ENCODE measurements at regions not wholly inside any gene's neighbourhood (a gene's known extent, or its start where the extent isn't known, plus 50 kb on each side); places are given as distances from the start of the nearest gene placed in this dataset.

DNA sequence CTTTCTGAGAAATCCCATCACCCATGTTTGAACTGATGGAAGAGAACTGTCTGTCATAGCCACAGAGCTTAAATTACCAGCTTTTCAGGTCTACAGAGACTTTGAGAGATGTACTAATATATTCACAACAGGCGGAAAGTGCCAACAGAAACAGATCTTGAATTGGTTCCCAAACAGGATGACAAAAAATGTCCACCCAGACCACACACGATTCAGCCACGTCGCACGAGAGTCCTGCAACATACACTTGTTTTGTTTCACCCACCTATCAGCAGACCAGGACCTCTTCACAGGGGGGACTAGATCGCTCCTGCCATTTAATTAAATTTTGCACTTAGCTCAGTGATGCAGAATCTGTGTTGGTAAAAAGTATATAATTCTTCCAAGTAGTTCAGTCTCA is 187.1 kb upstream of the CEP162 start:
- DNase-seq, result no peak

DNA sequence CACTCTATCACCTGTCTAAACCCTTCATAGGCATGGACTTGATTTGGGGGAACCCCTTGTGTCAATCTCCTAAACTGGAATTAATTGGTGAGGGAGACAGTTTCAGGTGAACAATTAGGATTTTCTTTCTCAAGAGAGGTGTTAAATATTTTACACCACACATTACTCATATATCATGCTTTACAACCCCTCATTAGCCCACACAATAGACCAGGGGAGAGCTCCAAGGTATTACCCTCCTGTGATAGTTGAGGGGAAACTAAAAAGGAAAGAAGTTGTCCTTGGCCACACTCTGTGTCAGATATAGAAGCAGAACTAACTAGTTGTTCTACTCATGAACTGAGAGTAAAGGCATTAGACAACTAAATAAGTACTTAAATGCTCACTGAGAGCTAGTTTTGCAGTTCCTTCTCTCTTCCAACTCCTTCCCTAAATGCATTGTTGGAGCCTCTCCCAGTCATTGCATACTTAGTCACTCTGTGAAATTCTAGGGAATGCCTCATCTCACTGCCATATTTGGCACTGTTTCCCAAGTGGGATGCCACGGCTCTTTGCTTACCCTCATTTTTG is 183.7 kb upstream of the CEP162 start:
- DNase-seq, result peak; percentile 94

DNA sequence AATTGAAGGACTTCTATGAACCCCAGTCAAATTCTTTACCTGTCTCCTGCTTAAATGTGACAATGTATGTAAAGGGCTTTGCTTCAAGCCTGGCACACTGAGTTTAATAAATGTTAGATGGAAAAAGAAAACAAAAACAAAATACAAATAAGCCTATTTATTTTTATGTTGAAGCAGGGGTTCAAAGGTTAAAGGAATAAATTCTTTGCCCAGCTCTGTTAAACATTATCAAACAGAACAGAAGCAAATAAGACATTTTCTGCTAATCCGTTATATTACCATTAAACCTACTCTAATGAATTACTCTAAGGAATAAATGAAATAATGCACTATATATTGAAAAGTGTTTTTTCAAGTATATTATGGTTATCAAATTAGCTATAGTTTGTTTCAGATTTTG is 182.5 kb upstream of the CEP162 start:
- peak; percentile 20 for DNase-seq

DNA sequence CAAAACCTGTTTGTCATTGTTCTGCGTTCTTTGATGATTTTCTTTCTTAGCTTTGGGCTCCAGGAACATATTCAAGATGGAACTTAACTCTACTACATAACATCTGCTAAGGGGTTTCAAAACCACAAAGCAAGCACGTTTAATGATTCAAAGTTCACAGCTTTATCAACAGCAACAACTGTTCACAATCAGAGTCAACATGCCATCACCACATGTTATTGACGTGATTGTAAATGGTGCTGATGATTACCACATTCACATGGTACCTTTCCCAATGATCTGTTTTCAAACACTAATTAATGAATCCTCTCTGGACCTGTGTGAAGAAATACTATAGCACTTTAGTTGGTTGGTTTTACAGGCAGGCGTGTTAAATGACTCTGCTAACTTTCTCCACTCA is 180.6 kb upstream of the CEP162 start:
- DNase-seq, result peak; percentile 34

DNA sequence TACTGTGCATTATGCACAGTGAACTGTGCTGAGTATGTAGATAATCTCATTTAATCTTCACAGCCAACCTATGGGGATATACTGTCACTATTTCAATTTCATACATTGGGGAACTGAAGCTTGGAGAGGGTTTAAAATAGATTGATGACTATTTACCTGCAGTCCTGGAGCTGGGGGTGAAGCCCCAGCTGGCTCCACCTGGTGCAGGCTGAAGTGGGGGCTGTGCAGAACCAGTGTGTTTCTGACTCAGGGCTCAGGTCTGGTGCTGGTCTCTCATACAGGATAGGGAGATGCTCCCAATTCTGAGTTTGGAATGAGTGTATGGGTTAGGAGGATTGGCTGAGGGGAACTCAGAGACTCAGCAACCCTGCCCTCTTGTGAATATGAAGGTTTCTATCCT is 176.1 kb upstream of the CEP162 start:
- no peak for DNase-seq

DNA sequence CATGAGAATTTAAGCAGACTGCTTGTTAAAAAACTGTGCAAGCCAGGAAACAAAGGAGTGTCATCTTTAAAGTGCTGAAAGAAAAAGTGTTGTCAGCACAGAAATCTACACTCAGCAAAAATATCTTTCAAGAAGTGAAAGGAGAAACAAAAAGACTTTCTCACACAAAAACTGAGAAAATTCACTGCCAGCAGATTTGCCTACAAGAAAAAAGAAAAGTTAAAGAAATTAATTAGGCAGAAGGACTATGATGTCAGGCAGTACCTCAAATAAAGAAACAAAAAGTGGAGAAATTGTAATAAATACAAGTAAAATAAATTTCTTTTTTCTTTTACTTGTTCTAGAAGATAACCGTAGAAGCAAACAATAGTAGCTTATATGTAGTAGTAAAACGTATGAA is 171.6 kb upstream of the CEP162 start:
- no peak for DNase-seq

DNA sequence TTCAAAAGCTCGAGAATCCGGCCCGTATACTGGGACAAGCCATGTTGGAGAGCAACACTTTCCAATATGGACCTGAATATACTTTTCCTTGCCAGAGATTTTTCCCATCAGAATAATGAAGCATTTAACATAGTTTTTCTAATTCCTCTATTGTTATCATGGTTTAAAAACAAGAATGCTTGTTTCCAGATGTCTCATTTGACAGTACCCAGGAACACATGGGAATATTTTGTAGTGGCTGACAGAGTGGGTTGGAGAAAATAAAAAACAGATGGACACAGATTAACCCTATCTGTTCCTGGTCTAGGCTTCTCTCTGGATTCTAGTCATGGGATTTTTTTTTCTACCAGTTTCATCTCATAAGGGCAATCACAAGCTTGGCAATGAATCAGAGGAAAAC is 164.8 kb upstream of the CEP162 start:
- no peak for DNase-seq

DNA sequence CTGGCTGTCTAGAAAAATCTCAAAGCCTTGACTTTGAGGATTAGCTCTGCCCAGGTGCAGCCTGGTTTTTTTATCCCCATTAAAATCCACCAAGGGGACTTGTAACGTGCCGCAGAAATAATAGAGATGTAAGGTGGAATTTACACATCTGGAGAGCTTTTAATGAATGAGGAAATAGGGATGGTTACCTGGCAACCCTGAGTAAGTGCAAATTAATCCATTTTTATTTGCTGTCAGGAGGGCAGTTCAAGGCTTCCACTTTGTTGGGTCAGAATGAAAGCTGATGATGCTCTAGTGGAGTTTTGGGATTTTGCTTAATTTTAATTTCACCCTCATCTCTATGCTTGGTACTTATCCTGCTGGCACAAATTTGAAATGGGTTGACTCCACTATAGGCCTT is 163.4 kb upstream of the CEP162 start:
- DNase-seq, result peak; percentile 82

DNA sequence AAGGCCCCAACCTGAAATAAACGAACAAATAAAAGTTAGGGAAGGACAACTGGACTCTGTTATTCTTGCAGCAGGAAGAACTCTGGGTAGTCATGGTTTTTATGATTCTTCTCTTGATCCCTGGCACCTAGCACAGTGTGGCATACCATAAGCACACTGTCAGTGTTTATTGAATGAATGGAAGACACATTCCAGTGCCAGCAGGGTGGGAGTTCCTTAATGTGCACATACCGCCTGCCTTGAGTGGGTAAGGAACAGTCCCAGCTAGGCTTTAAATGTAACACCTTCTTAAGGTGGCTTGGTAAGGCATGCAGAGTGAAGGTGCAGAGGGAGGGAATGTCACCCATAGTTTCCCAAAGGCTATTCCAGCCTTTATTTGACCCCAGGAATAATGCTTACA is 162.9 kb upstream of the CEP162 start:
- DNase-seq, result peak; percentile 56

DNA sequence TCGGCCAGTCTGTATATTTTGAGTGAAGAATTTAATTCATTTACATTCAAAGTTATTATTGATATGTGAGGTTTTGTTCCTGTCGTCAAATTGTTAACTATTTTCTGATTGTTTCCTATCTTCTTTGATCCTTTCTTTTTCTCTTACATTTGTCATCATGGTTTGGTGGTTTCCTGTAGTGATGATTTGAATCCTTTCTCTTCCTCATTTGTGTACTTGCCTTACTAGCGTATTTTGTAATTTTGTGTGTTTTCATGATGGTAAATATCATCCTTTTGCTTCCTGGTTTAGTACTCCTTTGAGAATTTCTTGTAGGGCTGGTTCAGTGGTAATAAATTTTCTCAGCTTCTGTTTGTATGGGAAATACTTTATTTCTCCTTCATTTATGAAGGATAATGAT is 151.7 kb upstream of the CEP162 start:
- DNase-seq, result no peak

DNA sequence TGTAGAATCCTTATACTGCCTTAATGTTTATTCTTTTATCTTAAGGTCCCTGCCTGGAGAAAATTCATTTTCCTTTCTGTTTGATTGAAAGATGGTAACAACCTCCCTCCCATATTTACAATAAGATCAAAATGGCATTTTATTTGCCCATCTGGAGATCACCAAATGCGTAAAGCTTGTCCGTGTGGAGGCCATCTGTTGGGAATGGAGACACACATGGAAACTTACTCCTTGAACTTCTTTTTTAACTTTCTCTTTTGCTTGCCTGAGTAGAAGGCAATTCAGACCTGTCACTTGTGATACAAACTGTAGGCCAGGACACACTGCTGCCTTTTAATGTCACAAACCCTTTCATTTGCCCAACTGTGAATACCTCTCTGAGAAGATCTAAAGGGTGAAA is 144.8 kb upstream of the CEP162 start:
- no peak for DNase-seq

DNA sequence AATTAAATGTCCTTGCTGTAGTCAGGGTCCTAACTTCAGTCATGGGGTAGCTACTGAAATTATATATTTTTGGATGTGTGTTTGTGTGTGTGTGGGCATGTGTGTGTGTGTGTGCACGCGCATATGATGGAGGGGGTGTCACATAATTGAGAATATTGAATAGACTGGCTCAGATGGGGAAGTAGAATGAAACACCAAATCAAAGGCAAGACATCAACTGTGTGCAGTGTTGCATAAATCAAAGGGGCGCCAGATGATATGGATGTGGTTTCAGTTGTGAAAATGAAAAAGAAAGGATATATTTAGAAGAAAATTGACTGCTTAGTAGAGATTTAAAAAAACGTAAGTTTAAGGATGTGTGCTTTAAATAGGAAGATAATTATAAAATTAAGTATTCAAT is 144.2 kb upstream of the CEP162 start:
- no peak for DNase-seq

DNA sequence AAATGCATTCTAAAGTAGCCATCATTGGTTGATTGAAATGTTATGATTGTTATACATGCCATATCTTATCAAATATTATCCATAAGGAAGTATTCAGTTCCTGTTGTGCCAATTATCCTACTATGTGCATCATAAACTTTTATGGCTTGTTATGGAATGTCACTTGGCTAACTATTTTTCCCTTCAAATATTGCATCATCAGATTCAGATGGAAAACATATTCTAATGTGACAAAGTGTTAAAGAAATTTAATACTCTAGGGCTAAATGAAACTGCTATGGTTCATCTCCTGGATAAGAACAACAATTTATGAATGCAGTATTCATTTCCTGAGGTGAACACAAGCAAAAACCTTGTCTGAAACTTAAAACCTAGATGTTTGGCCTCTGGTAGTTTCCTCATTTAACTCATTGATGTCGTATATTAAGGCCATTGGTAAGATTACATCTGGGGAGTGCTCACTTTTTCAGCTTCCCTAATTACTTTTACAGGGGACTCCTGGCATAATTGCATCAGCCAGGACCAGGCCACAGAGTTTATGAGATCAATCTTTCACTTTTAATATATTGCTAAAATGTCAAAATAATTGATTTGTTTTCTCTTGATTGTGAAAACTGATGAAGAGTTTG is 134.9 kb upstream of the CEP162 start:
- no peak for DNase-seq

DNA sequence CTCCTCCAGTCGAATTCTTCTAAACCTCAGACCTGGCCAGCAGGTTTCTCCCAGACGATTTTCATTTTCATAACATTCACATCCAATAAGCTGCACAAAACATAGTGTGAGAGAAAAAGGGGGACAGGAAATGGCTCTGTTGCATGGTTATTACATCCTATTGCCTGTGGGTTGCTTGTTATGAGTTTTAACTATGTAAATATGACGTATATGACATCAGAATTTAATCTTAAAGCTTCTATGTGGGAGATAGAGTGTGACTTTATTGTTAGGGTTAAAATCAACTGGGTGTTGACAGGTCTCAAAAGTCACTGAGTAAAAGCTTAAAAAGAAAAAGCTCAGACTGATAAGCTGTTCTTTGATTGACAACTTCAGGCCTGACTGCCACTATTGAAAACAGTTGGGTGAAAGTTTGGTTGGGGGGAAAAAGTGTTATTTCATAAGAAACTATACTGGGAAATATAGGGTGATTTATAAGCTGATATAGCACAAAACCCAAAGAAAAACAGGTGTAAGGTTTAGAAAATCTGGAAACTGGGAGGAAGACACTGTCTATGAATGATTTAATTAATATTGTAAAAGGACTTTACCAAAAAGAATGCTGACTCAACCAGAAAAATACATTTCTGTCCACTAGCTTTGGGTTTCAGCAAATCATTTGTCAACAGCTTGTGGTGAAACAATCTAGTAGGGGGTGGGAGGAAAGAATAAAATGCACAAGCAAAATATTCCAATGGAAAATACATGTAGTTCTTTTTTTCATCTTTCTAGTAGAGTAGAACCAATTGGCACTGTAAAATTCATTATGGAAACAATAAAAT is 134.1 kb upstream of the CEP162 start:
- DNase-seq, result no peak

DNA sequence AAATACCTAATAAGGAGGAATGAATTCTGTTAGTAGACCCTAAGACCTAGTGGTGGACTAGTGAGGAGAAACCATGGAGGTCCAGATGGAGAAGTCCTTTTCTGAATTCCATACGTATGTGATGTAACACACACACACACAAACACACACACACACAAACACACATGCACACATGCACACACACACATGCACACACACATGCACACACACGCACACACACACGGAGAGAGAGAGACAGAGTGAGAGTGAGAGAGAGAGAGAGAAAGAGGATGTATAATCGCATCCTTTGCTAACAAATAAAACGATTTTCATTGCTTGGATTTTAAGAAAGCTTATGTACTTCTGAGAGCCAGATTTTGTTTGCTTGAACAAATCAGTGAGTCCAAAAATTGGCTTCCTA is 132.6 kb upstream of the CEP162 start:
- no peak for DNase-seq

DNA sequence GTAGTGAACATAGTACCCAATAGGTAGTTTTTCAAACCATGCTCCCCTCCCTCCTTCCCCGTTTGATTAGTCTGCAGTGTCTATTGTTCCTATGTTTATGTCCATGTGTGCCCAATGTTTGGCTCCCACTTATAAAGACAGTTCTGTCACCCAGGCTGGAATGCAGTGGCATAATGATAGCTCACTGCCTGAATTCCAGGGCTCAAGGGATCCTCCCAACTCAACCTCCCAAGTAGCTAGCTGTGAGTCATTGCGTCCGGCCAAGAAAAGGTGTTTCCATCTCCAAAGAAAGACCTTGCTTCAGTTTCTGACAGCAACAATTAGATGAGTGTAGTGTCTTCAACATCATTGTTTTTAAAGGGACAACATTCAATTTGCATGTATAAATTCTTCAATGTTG is 131.1 kb upstream of the CEP162 start:
- DNase-seq, result no peak

DNA sequence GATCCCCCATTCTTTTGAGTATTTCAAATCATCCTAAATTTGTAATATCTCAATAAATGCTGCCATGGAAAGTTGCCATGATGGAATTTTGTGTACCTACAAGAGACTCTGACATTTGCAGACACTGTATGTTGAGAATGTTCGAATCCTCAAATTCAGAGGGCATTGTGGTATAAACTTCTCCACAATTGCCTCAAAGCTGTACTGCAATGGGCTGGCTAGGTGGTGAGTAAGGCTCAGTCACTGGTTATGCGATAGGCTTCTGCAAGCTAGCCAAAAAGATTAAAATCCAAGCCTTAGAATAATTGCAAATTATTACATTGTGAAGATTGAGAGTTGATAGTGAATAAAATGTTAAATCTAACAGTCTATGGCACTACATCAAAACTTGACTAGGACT is 130.2 kb upstream of the CEP162 start:
- DNase-seq, result no peak

DNA sequence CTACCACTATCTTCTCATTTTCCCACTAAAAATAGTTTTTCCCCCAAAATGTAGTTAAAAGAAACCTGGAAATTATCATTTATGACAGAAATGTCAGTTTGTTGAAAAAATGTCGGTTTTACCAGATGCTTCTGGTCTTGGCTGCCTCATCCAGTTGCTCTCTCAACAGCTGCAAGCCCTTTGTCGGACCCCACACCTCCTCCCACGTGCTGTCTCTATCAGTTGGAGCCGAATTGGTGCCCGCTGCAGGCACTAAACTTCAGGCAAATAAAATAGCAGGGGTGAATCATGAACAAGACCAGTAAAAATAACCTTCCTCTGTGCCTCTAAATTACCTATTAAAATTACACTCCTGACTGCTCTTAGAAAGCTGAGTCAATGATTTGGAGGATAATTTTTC is 129.5 kb upstream of the CEP162 start:
- no peak for DNase-seq

DNA sequence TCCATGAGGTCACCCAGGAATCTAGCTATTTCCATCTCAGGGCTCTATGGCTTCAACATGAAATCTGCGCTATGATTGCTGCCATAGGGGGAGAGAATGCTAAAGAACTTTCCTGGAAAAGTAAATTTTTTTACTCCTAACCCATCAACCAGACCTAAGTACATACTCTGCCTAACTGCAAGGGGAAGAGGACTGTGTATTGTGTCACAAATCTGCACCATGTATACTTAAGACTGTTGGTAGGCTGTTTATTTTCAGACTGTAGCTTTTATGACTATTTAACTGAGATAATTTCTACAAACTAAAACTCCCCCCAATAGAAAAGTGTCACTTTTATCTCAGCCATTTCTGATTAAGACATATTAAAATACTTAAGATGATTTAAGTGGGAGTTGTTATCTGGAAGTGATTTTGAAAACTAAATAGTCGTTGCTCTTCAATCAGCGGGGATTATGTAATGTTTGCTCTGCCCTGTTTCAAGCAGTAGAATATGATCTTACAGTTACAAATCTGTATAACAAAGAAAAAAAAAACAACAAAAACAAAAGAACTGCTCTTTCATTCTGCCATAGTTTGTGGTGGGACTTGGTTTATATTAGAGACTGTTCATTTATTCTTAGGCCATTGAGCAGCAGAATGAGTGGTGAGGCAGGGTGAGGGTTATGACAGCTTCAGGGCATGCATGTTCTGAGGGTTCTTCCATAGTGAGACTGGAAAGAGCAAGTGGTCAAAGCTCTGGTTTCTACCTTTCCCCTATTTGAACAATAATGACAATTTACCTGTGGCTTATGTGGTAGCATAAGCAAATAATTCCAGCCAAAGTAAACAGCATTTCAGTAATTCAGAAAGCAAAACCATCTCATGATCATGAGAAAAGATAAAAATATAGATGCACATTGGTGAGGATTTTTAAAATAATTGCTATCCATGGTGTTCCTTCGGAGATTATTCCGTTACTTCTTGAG is 126.3 kb upstream of the CEP162 start:
- DNase-seq, result no peak

DNA sequence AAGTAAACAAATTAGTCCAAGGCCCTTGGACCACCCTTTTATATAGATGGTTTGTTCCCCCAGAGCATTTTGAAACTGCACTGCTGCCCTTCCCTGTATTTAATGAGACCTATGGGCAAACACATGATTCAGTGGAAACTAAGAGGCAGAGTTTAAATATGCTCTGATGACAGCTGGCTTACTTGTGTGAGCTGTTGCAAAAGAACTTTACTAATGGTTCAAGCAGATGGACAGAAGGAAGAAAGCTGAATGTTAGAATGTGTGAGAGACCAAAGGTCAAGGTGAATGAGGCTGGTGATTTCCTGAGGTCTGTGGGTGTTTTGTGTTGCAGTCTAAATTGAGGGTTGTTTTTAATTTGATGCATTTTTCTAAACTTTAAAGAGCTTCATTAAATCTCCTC is 123.0 kb upstream of the CEP162 start:
- peak; percentile 71 for DNase-seq

DNA sequence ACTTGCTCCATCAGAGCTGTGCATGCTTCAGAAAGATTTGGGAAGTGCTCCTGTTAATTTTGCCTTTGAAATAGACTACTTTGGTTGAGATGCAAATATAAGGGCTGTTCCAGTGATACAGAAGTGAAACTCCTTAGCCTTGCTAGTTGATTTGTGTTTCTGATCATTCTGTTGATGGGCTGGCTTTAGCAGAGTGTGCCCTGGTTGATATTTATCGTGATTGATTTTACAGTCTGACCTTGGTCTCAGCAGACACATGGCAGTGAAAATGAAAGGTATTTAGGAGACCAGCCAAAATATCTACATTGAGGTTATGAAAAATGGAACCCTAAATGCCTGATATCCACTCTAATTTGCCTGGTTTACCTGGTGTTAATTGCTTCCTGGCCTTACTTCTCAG is 122.1 kb upstream of the CEP162 start:
- no peak for DNase-seq

DNA sequence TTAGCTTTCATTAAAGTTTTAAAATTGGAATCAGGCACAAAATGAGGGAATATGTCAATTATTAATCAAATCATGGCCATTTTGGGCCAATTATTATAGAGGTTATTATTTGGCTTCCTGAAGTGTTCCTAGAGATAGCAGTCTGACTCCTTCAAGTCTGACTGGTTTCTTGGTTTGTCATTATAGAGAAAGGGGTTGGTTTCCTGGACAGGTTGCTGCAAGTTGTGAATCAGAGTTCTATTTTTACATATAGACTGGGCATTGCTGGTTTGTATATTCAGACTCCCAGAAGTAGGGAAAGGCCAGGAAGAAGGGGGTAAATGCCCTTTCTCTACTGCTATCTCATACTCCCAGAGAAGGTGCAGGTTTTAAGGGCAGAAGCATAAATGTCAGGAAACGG is 121.4 kb upstream of the CEP162 start:
- DNase-seq, result no peak

DNA sequence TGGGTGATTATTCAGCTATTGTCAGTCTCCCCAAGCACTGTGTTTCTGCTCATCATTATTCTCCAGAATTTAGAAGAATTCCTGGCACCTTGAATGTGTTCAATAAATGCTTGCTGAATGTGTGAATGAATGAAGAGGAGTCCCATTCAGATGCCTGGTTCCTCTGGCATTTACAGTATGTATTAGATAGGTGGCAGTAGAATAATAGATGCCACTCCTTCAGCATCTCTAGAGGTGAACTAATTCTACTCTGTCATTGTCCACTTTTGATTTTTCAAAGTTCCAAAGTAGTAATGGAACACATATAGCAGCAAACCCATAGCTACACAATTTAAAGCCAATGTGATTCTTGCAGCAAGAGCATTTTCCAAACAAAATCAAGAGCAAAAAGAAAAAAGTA is 118.9 kb upstream of the CEP162 start:
- peak; percentile 51 for DNase-seq
